Right lobe of liver (tissue), 6 donors: ENCODE measurements at regions not wholly inside any gene's neighbourhood (a gene's known extent, or its start where the extent isn't known, plus 50 kb on each side); places are given as distances from the start of the nearest gene placed in this dataset.

Experiments
- ATAC-seq, 4 donors: fragments of 200-7000 bp; cut with Tn5 transposase; one replicate each; pipeline ENCODE4 v1.9.1; 2020; ENCODE audit warnings: mild to moderate bottlenecking in 4 of 4, moderate library complexity in 4 of 4
- DNase-seq, 3 donors: peaks; one replicate each; pipeline ENCODE4 v3.0.0-alpha.2; 2020
- H3K27ac ChIP-seq, 3 donors: fragments of 200-600 bp; one replicate each; pipeline ENCODE4 v1.8.0; 2022
- H3K27me3 ChIP-seq, 2 donors: fragments of 200-600 bp; one replicate each; pipeline ENCODE4 v1.8.0; 2022
- H3K36me3 ChIP-seq, 4 donors: fragments of 200-600 bp; sonication (generic) in 1 of 4; one replicate each; pipeline versions ENCODE4 v1.5.1 to v1.8.0; 2017 to 2022; ENCODE audit warnings: control low read depth in 1 of 4
- H3K4me1 ChIP-seq, 4 donors: fragments of 200-600 bp; sonication (generic) in 1 of 4; one replicate each; pipeline versions ENCODE4 v1.5.1 to v1.8.0; 2017 to 2022; ENCODE audit warnings: control low read depth in 1 of 4
- H3K4me3 ChIP-seq, 3 donors: fragments of 200-600 bp; one replicate each; pipeline ENCODE4 v1.8.0; 2022
- H3K9me3 ChIP-seq, 4 donors: fragments of 200-600 bp; sonication (generic) in 1 of 4; one replicate each; pipeline versions ENCODE4 v1.5.1 to v1.8.0; 2017 to 2022; ENCODE audit warnings: control low read depth in 1 of 4
- CTCF ChIP-seq, 4 donors: fragments of 200-600 bp in 3 of 4; fragments of 450-650 bp in 1 of 4; IDR thresholded peaks; one replicate each; pipeline versions ENCODE4 v1.5.1 to v1.8.0; 2016 to 2022; ENCODE audit warnings: antibody characterized with exemption in 4 of 4, mild to moderate bottlenecking in 2 of 4
- POLR2A ChIP-seq: fragments of 450-650 bp; IDR thresholded peaks from one replicate; pipeline ENCODE4 v1.6.1; 2017; ENCODE audit warnings: antibody characterized with exemption, mild to moderate bottlenecking
- WGBS: methylation state at CpG from one replicate; pipeline ENCODE4 v1.1.6; 2018; ENCODE audit warnings: low coverage, low lambda C conversion rate; ENCODE audit not compliant: insufficient coverage; ENCODE audit errors: missing lambda C conversion rate; 5-methylcytosine and 5-hydroxymethylcytosine counted together
- intact Hi-C, 2 donors: fragments of 100-400 bp; cut with DNase I; formaldehyde crosslinking; loops; one replicate each; pipeline versions ENCODE4 v1.11.2 to v1.14.1; 2022
- donor health status: DM: no; HTN: yes; CAD: no.
- donor health status: DM: no; HTN: no; CAD: no.
- donor health status: DM: no; HTN: no; CAD: no.
- donor health status: DM: no; HTN: yes; CAD: no.
- donor health status: DM: no; HTN: yes; CAD: no.

GRCh38 chr4:153034681-153035080 lies 98.6 kb downstream of the FHDC1 start:
- ATAC-seq, result no peak
- no peaks in the 10 kb centered on the region for H3K36me3 ChIP-seq
- WGBS, result 69% methylated on average over 3 of the region's 3 CpGs

GRCh38 chr4:153036931-153037482 lies 100.9 kb downstream of the FHDC1 start:
- no peak overlapping the region for H3K27ac ChIP-seq
- no peaks in the 10 kb centered on the region for H3K4me1 ChIP-seq
- no peaks in the 10 kb centered on the region for H3K27me3 ChIP-seq
- 69% methylated on average over 5 of the region's 5 CpGs for WGBS
- no peak for ATAC-seq
- intact Hi-C loops, result no loop called here
- no peaks in the 10 kb centered on the region for H3K9me3 ChIP-seq
- no peak overlapping the region for H3K4me3 ChIP-seq
- no peaks in the 10 kb centered on the region for H3K36me3 ChIP-seq
- TF ChIP-seq CTCF (IDR thresholded peaks at IDR 0.05) (no peak), POLR2A (no peak)
- no peak for DNase-seq

More at GRCh38 chr4:153034681-153035080, 98.6 kb downstream of the FHDC1 start:
- no peaks in the 10 kb centered on the region for H3K9me3 ChIP-seq
- no peak overlapping the region for H3K4me3 ChIP-seq
- intact Hi-C loops, result no loop called here
- H3K27ac ChIP-seq, result no peak overlapping the region
- H3K27me3 ChIP-seq, result no peaks in the 10 kb centered on the region
- DNase-seq, result no peak
- H3K4me1 ChIP-seq, result no peaks in the 10 kb centered on the region
- no peak for TF ChIP-seq CTCF (IDR thresholded peaks at IDR 0.05)
- no peak for TF ChIP-seq POLR2A

GRCh38 chr4:153038623-153039311 lies 102.6 kb downstream of the FHDC1 start:
- Histone ChIP-seq H3K27me3 (no peaks in the 10 kb centered on the region), H3K27ac (no peak overlapping the region), H3K36me3 (no peaks in the 10 kb centered on the region), H3K9me3 (no peaks in the 10 kb centered on the region), H3K4me1 (no peaks in the 10 kb centered on the region), H3K4me3 (no peak overlapping the region)
- intact Hi-C loops, result no loop called here
- ATAC-seq (peak; percentile 43 to 79 (median 63)), DNase-seq (no peak)
- TF ChIP-seq CTCF (IDR thresholded peaks at IDR 0.05) (no peak), POLR2A (no peak)
- WGBS, result 18% methylated on average over 4 of the region's 10 CpGs

- H3K9me3 ChIP-seq, result no peaks in the 10 kb centered on the region
- no peaks in the 10 kb centered on the region for H3K27me3 ChIP-seq
- no peak for TF ChIP-seq CTCF (IDR thresholded peaks at IDR 0.05)
- TF ChIP-seq POLR2A, result no peak
- H3K36me3 ChIP-seq, result no peaks in the 10 kb centered on the region
- H3K27ac ChIP-seq, result no peak overlapping the region
- DNase-seq, result no peak
- ATAC-seq, result no peak
- 75% methylated on average over 3 of the region's 3 CpGs for WGBS
- H3K4me1 ChIP-seq, result no peaks in the 10 kb centered on the region
- H3K4me3 ChIP-seq, result no peak overlapping the region
- intact Hi-C loops, result no loop called here
Measured at GRCh38 chr4:153039542-153040185, 103.5 kb downstream of the FHDC1 start.
